ENCODE measurements at regions not wholly inside any gene's neighbourhood (a gene's known extent, or its start where the extent isn't known, plus 50 kb on each side); places are given as distances from the start of the nearest gene placed in this dataset.

- TF ChIP-seq CTCF (IDR thresholded peaks at IDR 0.05) = no peak
- no peak for TF ChIP-seq POLR2AphosphoS5 (IDR thresholded peaks at IDR 0.05)
Observed at GRCh38 chr20:21821358-21821757, 115.9 kb downstream of the PAX1 start.

Measured in breast epithelium (tissue), 3 donors.